ENCODE measurements at regions not wholly inside any gene's neighbourhood (a gene's known extent, or its start where the extent isn't known, plus 50 kb on each side); places are given as distances from the start of the nearest gene placed in this dataset.

DNA sequence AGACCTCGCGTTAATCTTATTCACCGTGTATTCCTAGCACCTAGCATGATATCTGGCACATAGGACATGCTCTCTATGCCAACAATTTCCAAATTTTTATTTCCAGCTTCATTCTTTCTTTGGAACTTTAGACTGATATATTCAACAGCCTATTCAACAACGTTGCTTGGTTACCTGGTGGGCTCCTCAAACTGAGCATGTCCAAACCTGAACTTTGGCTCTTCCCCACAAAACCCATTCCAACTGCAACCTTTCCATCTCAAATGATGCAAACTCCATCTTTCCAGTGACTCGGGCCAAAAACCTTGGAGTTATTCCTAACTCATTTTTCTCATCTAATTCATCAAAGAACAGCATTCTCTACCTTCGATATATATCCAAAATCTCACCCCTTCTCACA lies 525.2 kb downstream of the AGTPBP1 start:
- DNase-seq (ENCODE audit: low spot score), result no peak
- intact Hi-C loops (cut with micrococcal nuclease; ENCODE audit: unreplicated experiment), result no loop called here
- ChIA-PET CTCF (no interaction called here), POLR2A (ENCODE audit: low non-redundant PET) (no interaction called here)
- no peak overlapping the region for H3K27ac ChIP-seq (ENCODE audit: low read depth, low read length, poor library complexity, severe bottlenecking)
- BruUV-seq (replicated peaks), result no TSS peak
- H3K4me1 ChIP-seq (ENCODE audit: insufficient read depth, low read length, poor library complexity, severe bottlenecking), result no peaks in the 10 kb centered on the region
- no peaks in the 10 kb centered on the region for H3K36me3 ChIP-seq (ENCODE audit: insufficient read depth, low read length, poor library complexity, severe bottlenecking)
- H3K9me3 ChIP-seq (ENCODE audit: low read depth, low read length, poor library complexity, severe bottlenecking), result no peaks in the 10 kb centered on the region
- no peak overlapping the region for H3K4me3 ChIP-seq (ENCODE audit: low read depth, low read length, poor library complexity, severe bottlenecking)
- TF ChIP-seq, protein P1, sequence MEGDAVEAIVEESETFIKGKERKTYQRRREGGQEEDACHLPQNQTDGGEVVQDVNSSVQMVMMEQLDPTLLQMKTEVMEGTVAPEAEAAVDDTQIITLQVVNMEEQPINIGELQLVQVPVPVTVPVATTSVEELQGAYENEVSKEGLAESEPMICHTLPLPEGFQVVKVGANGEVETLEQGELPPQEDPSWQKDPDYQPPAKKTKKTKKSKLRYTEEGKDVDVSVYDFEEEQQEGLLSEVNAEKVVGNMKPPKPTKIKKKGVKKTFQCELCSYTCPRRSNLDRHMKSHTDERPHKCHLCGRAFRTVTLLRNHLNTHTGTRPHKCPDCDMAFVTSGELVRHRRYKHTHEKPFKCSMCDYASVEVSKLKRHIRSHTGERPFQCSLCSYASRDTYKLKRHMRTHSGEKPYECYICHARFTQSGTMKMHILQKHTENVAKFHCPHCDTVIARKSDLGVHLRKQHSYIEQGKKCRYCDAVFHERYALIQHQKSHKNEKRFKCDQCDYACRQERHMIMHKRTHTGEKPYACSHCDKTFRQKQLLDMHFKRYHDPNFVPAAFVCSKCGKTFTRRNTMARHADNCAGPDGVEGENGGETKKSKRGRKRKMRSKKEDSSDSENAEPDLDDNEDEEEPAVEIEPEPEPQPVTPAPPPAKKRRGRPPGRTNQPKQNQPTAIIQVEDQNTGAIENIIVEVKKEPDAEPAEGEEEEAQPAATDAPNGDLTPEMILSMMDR (conservative IDR thresholded peaks at IDR 0.05; ENCODE audit: low read depth, low read length), result no peak
- no peak for TF ChIP-seq EZH2 (IDR thresholded peaks at IDR 0.05; ENCODE audit: borderline replicate concordance, low read depth, low read length, poor library complexity, severe bottlenecking)
- peaks cover 3% of the 10 kb centered on the region for H3K27me3 ChIP-seq (replicated peaks; ENCODE audit: insufficient read depth, low read depth, low read length, poor library complexity)

DNA sequence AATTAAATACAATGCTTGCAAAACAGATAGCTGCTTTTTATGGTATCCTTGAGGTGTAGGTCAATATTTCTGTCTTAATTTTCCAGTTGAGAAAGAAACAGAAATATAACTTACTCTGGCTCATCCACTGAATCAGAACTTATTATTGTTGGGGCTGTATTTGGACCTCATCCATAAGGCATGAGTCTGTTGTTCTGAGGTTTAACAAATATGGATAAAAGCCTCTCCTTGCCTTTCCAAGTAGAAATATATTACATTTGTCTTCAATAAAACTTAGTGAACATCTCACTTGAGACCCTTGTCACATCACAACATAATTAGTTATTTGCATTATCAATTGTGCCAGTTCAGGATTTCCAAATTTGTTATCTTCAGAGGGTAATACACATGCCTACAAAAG lies 525.8 kb downstream of the AGTPBP1 start:
- Histone ChIP-seq H3K27ac (ENCODE audit: low read depth, low read length, poor library complexity, severe bottlenecking) (no peak overlapping the region), H3K4me3 (ENCODE audit: low read depth, low read length, poor library complexity, severe bottlenecking) (no peak overlapping the region), H3K27me3 (replicated peaks; ENCODE audit: insufficient read depth, low read depth, low read length, poor library complexity) (peaks cover 3% of the 10 kb centered on the region), H3K4me1 (ENCODE audit: insufficient read depth, low read length, poor library complexity, severe bottlenecking) (no peaks in the 10 kb centered on the region), H3K36me3 (ENCODE audit: insufficient read depth, low read length, poor library complexity, severe bottlenecking) (no peaks in the 10 kb centered on the region), H3K9me3 (ENCODE audit: low read depth, low read length, poor library complexity, severe bottlenecking) (no peaks in the 10 kb centered on the region)
- no TSS peak for BruUV-seq (replicated peaks)
- no peak for DNase-seq (ENCODE audit: low spot score)
- intact Hi-C loops (cut with micrococcal nuclease; ENCODE audit: unreplicated experiment), result no loop called here
- TF ChIP-seq, protein P1 (conservative IDR thresholded peaks at IDR 0.05; ENCODE audit: low read depth, low read length), result no peak
- no peak for TF ChIP-seq EZH2 (IDR thresholded peaks at IDR 0.05; ENCODE audit: borderline replicate concordance, low read depth, low read length, poor library complexity, severe bottlenecking)
- CTCF ChIA-PET, result no interaction called here
- POLR2A ChIA-PET (ENCODE audit: low non-redundant PET), result no interaction called here

DNA sequence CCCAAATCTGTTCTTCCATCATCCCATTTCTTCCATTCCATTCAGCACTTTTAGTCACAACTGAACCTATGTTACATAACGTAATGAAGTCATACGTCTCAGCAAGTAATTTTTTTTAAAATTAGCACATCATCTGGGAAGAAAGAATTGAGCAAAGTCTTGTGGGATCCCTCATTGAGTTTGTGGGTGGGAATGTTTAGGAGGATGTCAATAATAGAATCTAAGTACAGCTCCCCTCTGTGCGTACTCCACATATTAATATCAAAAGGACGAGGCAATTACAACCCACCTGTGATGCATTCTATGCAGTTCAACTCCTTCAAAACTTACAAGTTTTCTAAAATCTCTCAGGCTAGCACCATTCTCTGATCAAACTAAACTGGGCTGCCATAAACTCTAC lies 526.3 kb downstream of the AGTPBP1 start:
- ChIA-PET CTCF (no interaction called here), POLR2A (ENCODE audit: low non-redundant PET) (no interaction called here)
- TF ChIP-seq EZH2 (IDR thresholded peaks at IDR 0.05; ENCODE audit: borderline replicate concordance, low read depth, low read length, poor library complexity, severe bottlenecking), result no peak
- Histone ChIP-seq H3K27me3 (replicated peaks; ENCODE audit: insufficient read depth, low read depth, low read length, poor library complexity) (peaks cover 3% of the 10 kb centered on the region), H3K4me1 (ENCODE audit: insufficient read depth, low read length, poor library complexity, severe bottlenecking) (no peaks in the 10 kb centered on the region), H3K4me3 (ENCODE audit: low read depth, low read length, poor library complexity, severe bottlenecking) (no peak overlapping the region), H3K36me3 (ENCODE audit: insufficient read depth, low read length, poor library complexity, severe bottlenecking) (no peaks in the 10 kb centered on the region), H3K27ac (ENCODE audit: low read depth, low read length, poor library complexity, severe bottlenecking) (no peak overlapping the region), H3K9me3 (ENCODE audit: low read depth, low read length, poor library complexity, severe bottlenecking) (no peaks in the 10 kb centered on the region)
- intact Hi-C loops (cut with micrococcal nuclease; ENCODE audit: unreplicated experiment), result no loop called here
- no peak for DNase-seq (ENCODE audit: low spot score)
- BruUV-seq (replicated peaks), result no TSS peak
